Tibial nerve (tissue), 4 donors: ENCODE measurements at regions not wholly inside any gene's neighbourhood (a gene's known extent, or its start where the extent isn't known, plus 50 kb on each side); places are given as distances from the start of the nearest gene placed in this dataset.
A peak's percentile ranks its signal among the peaks of the same experiment; 100 is the strongest.

Source experiments
- DNase-seq, 2 donors: peaks; one replicate each; pipeline ENCODE4 v3.0.0-alpha.2; 2019; ENCODE audit warnings: low spot score in 2 of 2
- H3K27ac ChIP-seq, 4 donors: fragments of 200-600 bp; sonication (generic) in 3 of 4; one replicate each; pipeline ENCODE4 v1.5.1; 2017 to 2019; ENCODE audit warnings: mild to moderate bottlenecking in 1 of 4
- H3K27me3 ChIP-seq, 2 donors: fragments of 200-600 bp; sonication (generic) in 1 of 2; one replicate each; pipeline versions ENCODE4 v1.5.1 to v1.6.0; 2017 to 2019
- H3K36me3 ChIP-seq, 3 donors: fragments of 200-600 bp; sonication (generic); one replicate each; pipeline ENCODE4 v1.5.1; 2018 to 2019
- H3K4me1 ChIP-seq, 4 donors: fragments of 200-600 bp; sonication (generic) in 3 of 4; one replicate each; pipeline ENCODE4 v1.5.1; 2017 to 2019
- H3K4me3 ChIP-seq, 4 donors: fragments of 200-600 bp; sonication (generic) in 3 of 4; one replicate each; pipeline ENCODE4 v1.5.1; 2017 to 2019; ENCODE audit warnings: mild to moderate bottlenecking in 1 of 4, moderate library complexity in 1 of 4
- H3K9me3 ChIP-seq, 4 donors: fragments of 200-600 bp; sonication (generic) in 3 of 4; one replicate each; pipeline ENCODE4 v1.5.1; 2017 to 2019
- EP300 ChIP-seq, 2 donors: sonication (generic); formaldehyde crosslinking; IDR thresholded peaks; one replicate each; pipeline ENCODE4 v1.6.1; 2017; ENCODE audit warnings: antibody characterized with exemption in 2 of 2, mild to moderate bottlenecking in 1 of 2
- POLR2A ChIP-seq, 2 donors: fragments of 450-650 bp; IDR thresholded peaks; one replicate each; pipeline ENCODE4 v1.6.1; 2017; ENCODE audit warnings: antibody characterized with exemption in 2 of 2, mild to moderate bottlenecking in 2 of 2, moderate library complexity in 2 of 2
- WGBS, 2 donors: methylation state at CpG; one replicate each; pipeline ENCODE4 v1.1.5; 2018; 5-methylcytosine and 5-hydroxymethylcytosine counted together
- TF ChIP-seq, protein P1 (sequence below), 5 experiments: fragments of 200-600 bp in 3 of 5; fragments of 450-650 bp in 2 of 5; sonication (generic) in 3 of 5; IDR thresholded peaks; one replicate each; pipeline ENCODE4 v1.5.1; 2016 to 2019; ENCODE audit warnings: antibody characterized with exemption in 5 of 5, mild to moderate bottlenecking in 3 of 5, moderate library complexity in 2 of 5

DNA sequence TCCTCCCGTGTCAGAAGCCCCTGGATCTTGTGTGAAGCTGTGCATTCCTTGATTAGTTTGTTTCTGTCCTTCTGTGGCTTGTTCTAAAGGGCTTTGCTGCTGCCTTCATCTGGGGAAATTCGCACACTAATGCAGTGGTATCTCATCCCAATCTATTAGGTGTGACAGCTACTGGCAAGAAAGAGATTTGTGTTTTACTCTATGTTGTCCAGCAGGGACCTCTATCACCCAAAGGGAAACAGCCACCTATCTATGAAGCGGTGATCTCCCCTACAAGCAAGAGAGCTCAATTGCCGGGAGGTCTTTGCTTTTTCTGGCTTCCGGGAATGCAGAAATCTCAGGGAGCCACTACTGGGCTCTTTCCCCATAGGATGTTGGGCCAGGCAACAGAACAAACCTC, 151.8 kb downstream of the NRN1 start:
- TF ChIP-seq, protein P1, sequence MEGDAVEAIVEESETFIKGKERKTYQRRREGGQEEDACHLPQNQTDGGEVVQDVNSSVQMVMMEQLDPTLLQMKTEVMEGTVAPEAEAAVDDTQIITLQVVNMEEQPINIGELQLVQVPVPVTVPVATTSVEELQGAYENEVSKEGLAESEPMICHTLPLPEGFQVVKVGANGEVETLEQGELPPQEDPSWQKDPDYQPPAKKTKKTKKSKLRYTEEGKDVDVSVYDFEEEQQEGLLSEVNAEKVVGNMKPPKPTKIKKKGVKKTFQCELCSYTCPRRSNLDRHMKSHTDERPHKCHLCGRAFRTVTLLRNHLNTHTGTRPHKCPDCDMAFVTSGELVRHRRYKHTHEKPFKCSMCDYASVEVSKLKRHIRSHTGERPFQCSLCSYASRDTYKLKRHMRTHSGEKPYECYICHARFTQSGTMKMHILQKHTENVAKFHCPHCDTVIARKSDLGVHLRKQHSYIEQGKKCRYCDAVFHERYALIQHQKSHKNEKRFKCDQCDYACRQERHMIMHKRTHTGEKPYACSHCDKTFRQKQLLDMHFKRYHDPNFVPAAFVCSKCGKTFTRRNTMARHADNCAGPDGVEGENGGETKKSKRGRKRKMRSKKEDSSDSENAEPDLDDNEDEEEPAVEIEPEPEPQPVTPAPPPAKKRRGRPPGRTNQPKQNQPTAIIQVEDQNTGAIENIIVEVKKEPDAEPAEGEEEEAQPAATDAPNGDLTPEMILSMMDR (IDR thresholded peaks at IDR 0.05), result no peak
- no peak for TF ChIP-seq POLR2A (IDR thresholded peaks at IDR 0.05)
- no peak for TF ChIP-seq EP300 (IDR thresholded peaks at IDR 0.05)
- Histone ChIP-seq H3K27ac (no peak overlapping the region), H3K27me3 (peaks cover 0 to 12% of the 10 kb centered on the region in 2 donors), H3K36me3 (no peaks in the 10 kb centered on the region), H3K9me3 (no peaks in the 10 kb centered on the region), H3K4me3 (no peak overlapping the region), H3K4me1 (peaks cover 0 to 9% (median 0%) of the 10 kb centered on the region in 4 donors)
- no peak for DNase-seq
- 90 to 94% methylated on average over 5 of the region's 5 CpGs for WGBS, 2 donors

DNA sequence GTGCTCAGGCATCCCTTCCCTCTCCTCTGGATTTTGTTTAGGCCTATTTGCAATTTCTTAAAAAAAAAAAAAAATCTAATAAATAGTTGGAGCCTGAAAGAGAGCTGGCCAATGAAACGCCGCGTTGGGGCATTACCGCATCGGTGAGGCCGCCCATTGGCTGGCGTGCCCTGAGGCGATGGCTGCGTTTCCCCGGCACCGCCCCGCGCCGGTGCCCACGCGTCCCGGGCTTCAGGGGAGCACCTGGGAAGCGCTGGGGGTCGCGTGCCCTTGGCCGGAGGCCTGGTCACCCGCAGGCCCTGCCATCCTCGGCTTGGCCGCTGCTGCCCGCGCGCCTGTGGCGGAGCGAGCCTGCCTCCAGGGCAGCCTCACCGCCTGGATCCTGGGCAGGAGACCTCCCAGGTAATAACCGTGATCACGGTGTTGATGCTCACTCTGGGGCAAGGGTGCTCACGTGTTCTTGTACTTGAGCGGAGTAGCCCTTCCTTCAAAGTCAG, 155.4 kb downstream of the NRN1 start:
- Histone ChIP-seq H3K9me3 (peaks cover 0 to 16% (median 0%) of the 10 kb centered on the region in 4 donors), H3K4me3 (peak overlapping the region; percentile 18 to 51 (median 44)), H3K36me3 (no peaks in the 10 kb centered on the region), H3K4me1 (peaks cover 0 to 9% (median 0%) of the 10 kb centered on the region in 4 donors), H3K27ac (no peak overlapping the region), H3K27me3 (peaks cover 0 to 12% of the 10 kb centered on the region in 2 donors)
- no peak for DNase-seq
- no peak for TF ChIP-seq EP300 (IDR thresholded peaks at IDR 0.05)
- TF ChIP-seq, protein P1 (IDR thresholded peaks at IDR 0.05), result no peak
- TF ChIP-seq POLR2A (IDR thresholded peaks at IDR 0.05), result no peak
- WGBS, 2 donors, result 5 to 7% methylated on average over 20 to 34 of the region's 34 CpGs

DNA sequence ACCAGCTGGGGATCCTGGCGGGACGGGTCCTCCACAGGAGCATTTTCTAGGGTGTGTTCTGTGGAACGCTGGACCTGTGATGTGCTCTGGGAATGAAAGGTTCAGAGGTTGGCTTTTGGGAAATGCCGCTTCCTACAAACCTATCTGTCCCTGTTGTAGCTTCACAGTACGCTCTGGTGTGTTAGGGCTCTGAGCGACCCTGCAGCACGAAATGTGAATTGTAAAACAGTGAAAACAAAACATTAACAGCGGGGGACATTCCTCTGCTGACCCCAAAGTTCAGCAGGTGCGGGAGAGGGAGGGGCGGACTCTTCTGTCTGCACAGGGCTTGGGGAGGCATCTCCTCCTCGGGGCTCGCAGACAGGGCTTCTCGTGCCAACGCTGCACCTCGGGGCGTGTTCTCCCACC, 155.9 kb downstream of the NRN1 start:
- 17 to 19% methylated on average over 16 of the region's 16 CpGs for WGBS, 2 donors
- Histone ChIP-seq H3K27me3 (peaks cover 0 to 12% of the 10 kb centered on the region in 2 donors), H3K27ac (no peak overlapping the region), H3K9me3 (peaks cover 0 to 16% (median 0%) of the 10 kb centered on the region in 4 donors), H3K36me3 (no peaks in the 10 kb centered on the region), H3K4me1 (peaks cover 0 to 9% (median 0%) of the 10 kb centered on the region in 4 donors), H3K4me3 (peak overlapping the region in 3 of 4 donors; percentile 18 to 51 (median 48))
- TF ChIP-seq, protein P1 (IDR thresholded peaks at IDR 0.05), result no peak
- TF ChIP-seq POLR2A (IDR thresholded peaks at IDR 0.05), result no peak
- no peak for TF ChIP-seq EP300 (IDR thresholded peaks at IDR 0.05)
- no peak for DNase-seq

DNA sequence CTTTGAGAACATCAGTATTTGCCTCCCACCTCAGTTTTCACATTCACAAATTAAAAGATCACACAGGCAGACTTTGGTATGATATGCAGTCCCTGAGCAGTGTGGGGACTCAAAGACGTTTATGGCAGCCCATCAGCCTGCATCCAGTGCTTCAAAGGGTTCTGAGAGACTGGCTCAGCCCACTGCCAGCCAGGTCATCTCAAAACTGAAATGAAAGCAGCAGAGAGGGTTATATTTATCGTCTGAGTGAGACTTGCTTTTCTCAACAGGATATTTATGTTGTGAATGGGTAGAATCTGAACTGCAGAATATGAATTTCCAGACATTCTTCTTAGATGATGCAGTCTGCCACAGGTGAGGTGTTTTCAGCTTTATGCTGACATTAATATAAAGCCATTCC, 159.8 kb downstream of the NRN1 start:
- WGBS, 2 donors, result 48 to 63% methylated on average over 2 of the region's 2 CpGs
- Histone ChIP-seq H3K4me1 (peaks cover 0 to 9% (median 0%) of the 10 kb centered on the region in 4 donors), H3K27ac (no peak overlapping the region), H3K27me3 (peaks cover 0 to 12% of the 10 kb centered on the region in 2 donors), H3K9me3 (peaks cover 0 to 26% (median 0%) of the 10 kb centered on the region in 4 donors), H3K4me3 (no peak overlapping the region), H3K36me3 (no peaks in the 10 kb centered on the region)
- no peak for DNase-seq
- TF ChIP-seq EP300 (IDR thresholded peaks at IDR 0.05), result no peak
- TF ChIP-seq, protein P1 (IDR thresholded peaks at IDR 0.05), result no peak
- TF ChIP-seq POLR2A (IDR thresholded peaks at IDR 0.05), result no peak

DNA sequence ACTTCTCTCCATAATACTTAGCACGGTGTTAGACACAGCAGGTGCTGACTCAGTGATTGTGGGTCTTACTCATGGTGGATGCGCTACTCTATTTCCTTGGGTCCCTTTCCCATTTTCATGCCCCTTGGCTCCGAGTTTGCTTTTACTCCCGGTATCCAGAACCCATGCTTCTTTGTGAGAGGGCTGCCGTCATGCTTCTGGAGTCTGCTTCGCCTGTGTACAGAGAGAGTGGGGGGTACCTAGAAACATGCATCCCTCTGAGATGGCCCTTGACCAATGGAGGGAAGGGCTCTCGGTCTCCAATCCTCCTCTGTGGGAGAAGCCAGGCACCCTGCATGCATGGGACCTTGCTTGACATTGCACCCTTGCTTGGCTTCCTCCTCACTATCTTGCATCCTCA, 160.4 kb downstream of the NRN1 start:
- Histone ChIP-seq H3K27me3 (peaks cover 0 to 12% of the 10 kb centered on the region in 2 donors), H3K9me3 (peaks cover 0 to 26% (median 0%) of the 10 kb centered on the region in 4 donors), H3K27ac (no peak overlapping the region), H3K36me3 (no peaks in the 10 kb centered on the region), H3K4me1 (peaks cover 0 to 5% (median 0%) of the 10 kb centered on the region in 4 donors), H3K4me3 (no peak overlapping the region)
- TF ChIP-seq, protein P1 (IDR thresholded peaks at IDR 0.05), result no peak
- no peak for TF ChIP-seq EP300 (IDR thresholded peaks at IDR 0.05)
- TF ChIP-seq POLR2A (IDR thresholded peaks at IDR 0.05), result no peak
- 93 to 96% methylated on average over 7 of the region's 7 CpGs for WGBS, 2 donors
- DNase-seq, result no peak
